PC-3 (cell line): ENCODE measurements at regions not wholly inside any gene's neighbourhood (a gene's known extent, or its start where the extent isn't known, plus 50 kb on each side); places are given as distances from the start of the nearest gene placed in this dataset.

Source experiments
- ATAC-seq: fragments of 200-7000 bp; cut with Tn5 transposase; 2 replicates; pipeline ENCODE4 v1.9.1; 2020; ENCODE audit warnings: mild to moderate bottlenecking, moderate library complexity
- BruUV-seq: library from RNA; stranded (reverse); fragments of 400-500 nt; replicated peaks from 2 replicates; lab custom pipeline; 2021; lab: Mats Ljungman, UMichigan
- CTCF ChIA-PET: fragments of 300-600 bp; sonication (Branson Sonifier 250); formaldehyde crosslinking; loops from one replicate; lab custom pipeline; 2022; ENCODE audit warnings: antibody characterized with exemption; lab: Charles Lee
- POLR2A ChIA-PET: fragments of 300-600 bp; sonication (Branson Sonifier 250); formaldehyde crosslinking; loops from one replicate; lab custom pipeline; 2022; ENCODE audit warnings: antibody characterized with exemption; ENCODE audit not compliant: unreplicated experiment; lab: Charles Lee
- DNase-seq: peaks from one replicate; pipeline ENCODE4 v3.0.0-alpha.2; 2015
- H2AFZ ChIP-seq: fragments of 300-600 bp; sonication (generic); 2 replicates; pipeline ENCODE4 v1.6.0; 2016; ENCODE audit warnings: antibody characterized with exemption, low read length
- H3F3A ChIP-seq: fragments of 300-600 bp; sonication (generic); one replicate; pipeline ENCODE4 v1.6.0; 2017; ENCODE audit warnings: antibody characterized with exemption, low read length, control low read depth, mild to moderate bottlenecking; ENCODE audit not compliant: unreplicated experiment
- H3K27ac ChIP-seq: fragments of 300-600 bp; sonication (generic); 2 replicates; pipeline ENCODE4 v1.5.1; 2016; ENCODE audit warnings: mild to moderate bottlenecking, low read length
- H3K27me3 ChIP-seq: fragments of 300-600 bp; sonication (generic); 2 replicates; pipeline ENCODE4 v1.6.1; 2016; ENCODE audit warnings: low read length, mixed read lengths
- H3K36me3 ChIP-seq: fragments of 300-600 bp; sonication (generic); 2 replicates; pipeline ENCODE4 v1.6.1; 2016; ENCODE audit warnings: low read depth, mixed run types, low read length, mixed read lengths
- H3K4me1 ChIP-seq: fragments of 300-600 bp; sonication (generic); 2 replicates; pipeline ENCODE4 v1.5.1; 2016; ENCODE audit warnings: low read length; ENCODE audit not compliant: insufficient read depth
- H3K4me2 ChIP-seq: fragments of 300-600 bp; sonication (generic); 2 replicates; pipeline ENCODE4 v1.6.0; 2016; ENCODE audit warnings: low read length
- H3K4me3 ChIP-seq: fragments of 300-600 bp; sonication (generic); 2 replicates; pipeline ENCODE4 v1.5.1; 2016; ENCODE audit warnings: mild to moderate bottlenecking, low read length, mixed read lengths
- H3K79me2 ChIP-seq: fragments of 300-600 bp; sonication (generic); 2 replicates; pipeline ENCODE4 v1.6.1; 2017; ENCODE audit warnings: low read length, mixed read lengths
- H3K9ac ChIP-seq: fragments of 300-600 bp; sonication (generic); 2 replicates; pipeline ENCODE4 v1.6.0; 2016; ENCODE audit warnings: mild to moderate bottlenecking, low read length
- H3K9me2 ChIP-seq: fragments of 300-600 bp; sonication (generic); replicated peaks from 2 replicates; pipeline ENCODE4 v1.6.1; 2016; ENCODE audit warnings: mixed run types, low read length, mixed read lengths
- H3K9me3 ChIP-seq: fragments of 300-600 bp; sonication (generic); 2 replicates; pipeline ENCODE4 v1.6.1; 2016; ENCODE audit warnings: low read length, mixed read lengths
- H4K20me1 ChIP-seq: fragments of 300-600 bp; sonication (generic); 2 replicates; pipeline ENCODE4 v1.6.1; 2016; ENCODE audit warnings: low read length, mixed read lengths
- CTCF ChIP-seq: fragments of 300-600 bp; sonication (generic); conservative IDR thresholded peaks from 2 replicates; pipeline ENCODE4 v1.5.1; 2017; ENCODE audit warnings: antibody characterized with exemption, low read depth, mild to moderate bottlenecking, low read length
- EZH2 ChIP-seq: fragments of 300-600 bp; sonication (generic); IDR thresholded peaks from one replicate; pipeline ENCODE4 v1.6.1; 2017; ENCODE audit warnings: antibody characterized with exemption, mild to moderate bottlenecking, low read length; ENCODE audit not compliant: unreplicated experiment
- EZH2phosphoT487 ChIP-seq: fragments of 300-600 bp; sonication (generic); IDR thresholded peaks from 2 replicates; pipeline ENCODE4 v1.6.1; 2018; ENCODE audit warnings: mild to moderate bottlenecking, antibody characterized with exemption, low read length, borderline replicate concordance
- intact Hi-C: fragments of 100-400 bp; cut with micrococcal nuclease; formaldehyde crosslinking; loops from 2 replicates; pipeline ENCODE4 v1.9.0; 2023

DNA sequence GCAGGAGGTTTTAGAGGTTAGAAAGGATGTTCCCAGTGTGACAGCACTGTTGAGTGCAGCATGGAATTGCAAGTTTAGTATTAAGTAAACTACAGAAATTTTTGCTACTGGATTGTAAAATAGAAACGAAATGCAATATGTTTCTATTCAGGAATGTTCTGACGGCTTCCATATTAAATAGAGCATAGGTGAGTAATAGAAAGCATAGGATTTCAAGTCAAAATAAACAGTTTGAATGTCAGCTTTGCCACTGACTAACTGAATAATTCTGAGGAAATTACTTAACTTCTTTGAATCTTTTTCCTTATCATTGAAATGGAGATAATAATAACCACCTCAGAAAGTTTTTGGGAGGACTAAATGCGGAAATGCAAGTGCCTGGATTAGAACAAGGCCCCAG is 331.9 kb upstream of the GK2 start:
- H3F3A ChIP-seq: no peaks in the 10 kb centered on the region
- ChIA-PET CTCF (no interaction called here), POLR2A (no interaction called here)
- H3K27me3 ChIP-seq: no peaks in the 10 kb centered on the region
- no TSS peak for BruUV-seq
- no peak overlapping the region for H3K27ac ChIP-seq
- ATAC-seq: no peak
- no peak overlapping the region for H3K4me2 ChIP-seq
- intact Hi-C loops: no loop called here
- H3K9me3 ChIP-seq: no peaks in the 10 kb centered on the region
- no peak for TF ChIP-seq EZH2
- no peak for TF ChIP-seq CTCF
- no peak for TF ChIP-seq EZH2phosphoT487
- H3K4me3 ChIP-seq: no peak overlapping the region
- H2AFZ ChIP-seq: no peak overlapping the region
- no peaks in the 10 kb centered on the region for H3K36me3 ChIP-seq
- H3K9ac ChIP-seq: no peak overlapping the region
- no peaks in the 10 kb centered on the region for H3K4me1 ChIP-seq
- no peaks in the 10 kb centered on the region for H3K9me2 ChIP-seq
- no peaks in the 10 kb centered on the region for H4K20me1 ChIP-seq
- no peak for DNase-seq
- H3K79me2 ChIP-seq: no peaks in the 10 kb centered on the region

- no peak overlapping the region for H3K9ac ChIP-seq
- ChIA-PET POLR2A (no interaction called here), CTCF (no interaction called here)
- no peaks in the 10 kb centered on the region for H3K79me2 ChIP-seq
- no peak overlapping the region for H3K4me3 ChIP-seq
- H3K27me3 ChIP-seq: no peaks in the 10 kb centered on the region
- H3K36me3 ChIP-seq: no peaks in the 10 kb centered on the region
- ATAC-seq (peak; percentile 37), DNase-seq (no peak)
- no peaks in the 10 kb centered on the region for H4K20me1 ChIP-seq
- no peak overlapping the region for H3K27ac ChIP-seq
- TF ChIP-seq EZH2: no peak
- no peak for TF ChIP-seq EZH2phosphoT487
- TF ChIP-seq CTCF: no peak
- no peaks in the 10 kb centered on the region for H3K9me2 ChIP-seq
- no peak overlapping the region for H3K4me2 ChIP-seq
- H3K4me1 ChIP-seq: no peaks in the 10 kb centered on the region
- H3F3A ChIP-seq: no peaks in the 10 kb centered on the region
- no TSS peak for BruUV-seq
- intact Hi-C loops: no loop called here
- no peak overlapping the region for H2AFZ ChIP-seq
- H3K9me3 ChIP-seq: no peaks in the 10 kb centered on the region
Observed at GRCh38 chr4:79723507-79723906, 315.5 kb upstream of the GK2 start.

DNA sequence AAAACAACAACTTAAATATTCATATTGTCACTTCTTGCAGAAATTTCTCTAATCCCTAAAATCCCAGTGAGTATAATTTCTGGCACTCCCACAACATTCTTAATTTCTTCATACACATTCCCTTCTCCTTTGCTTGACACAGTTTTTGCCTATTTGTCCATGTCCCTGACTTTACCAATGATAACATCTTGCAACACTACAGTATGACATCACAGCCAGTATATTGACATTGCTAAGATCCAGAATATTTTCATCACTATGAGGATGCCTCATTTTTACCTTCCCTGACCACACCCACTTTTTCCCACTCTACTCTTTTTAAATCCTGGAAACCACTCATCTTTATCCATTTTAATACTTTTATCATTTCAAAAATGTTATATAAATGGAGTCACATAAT is 292.3 kb upstream of the GK2 start:
- H3F3A ChIP-seq: no peaks in the 10 kb centered on the region
- no peaks in the 10 kb centered on the region for H3K9me2 ChIP-seq
- H3K4me2 ChIP-seq: no peak overlapping the region
- BruUV-seq: no TSS peak
- no peaks in the 10 kb centered on the region for H3K27me3 ChIP-seq
- no peak overlapping the region for H2AFZ ChIP-seq
- H3K79me2 ChIP-seq: no peaks in the 10 kb centered on the region
- no peak overlapping the region for H3K4me3 ChIP-seq
- H3K36me3 ChIP-seq: no peaks in the 10 kb centered on the region
- CTCF ChIA-PET: no interaction called here
- no peaks in the 10 kb centered on the region for H4K20me1 ChIP-seq
- DNase-seq (no peak), ATAC-seq (no peak)
- TF ChIP-seq EZH2 (no peak), CTCF (no peak), EZH2phosphoT487 (no peak)
- H3K27ac ChIP-seq: no peak overlapping the region
- no peaks in the 10 kb centered on the region for H3K4me1 ChIP-seq
- intact Hi-C loops: no loop called here
- POLR2A ChIA-PET: no interaction called here
- no peaks in the 10 kb centered on the region for H3K9me3 ChIP-seq
- no peak overlapping the region for H3K9ac ChIP-seq
